Spinal cord (tissue), 9 donors: ENCODE measurements at regions not wholly inside any gene's neighbourhood (a gene's known extent, or its start where the extent isn't known, plus 50 kb on each side); places are given as distances from the start of the nearest gene placed in this dataset.
"Not testable (repeated sequence)": the region's sequence is repeated elsewhere in the genome, so short reads cannot be mapped to it uniquely, and the experiment has no call there.

Experiments used
- DNase-seq, 6 donors: peaks; one replicate each; pipeline versions ENCODE4 v3.0.0 to v3.0.0-alpha.2; 2013 to 2015; ENCODE audit warnings: low spot score in 6 of 6, low read depth in 4 of 6
- H3K27ac ChIP-seq: one replicate; pipeline ENCODE4 v1.5.1; 2013; ENCODE audit warnings: low read depth, low read length, control low read depth
- H3K27me3 ChIP-seq: one replicate; pipeline ENCODE4 v1.6.1; 2013; ENCODE audit warnings: low read length; ENCODE audit not compliant: control insufficient read depth, insufficient read depth
- H3K36me3 ChIP-seq: one replicate; pipeline ENCODE4 v1.6.1; 2013; ENCODE audit warnings: low read length; ENCODE audit not compliant: control insufficient read depth, insufficient read depth
- H3K4me1 ChIP-seq: one replicate; pipeline ENCODE4 v1.6.1; 2013; ENCODE audit warnings: low read length; ENCODE audit not compliant: control insufficient read depth, insufficient read depth
- H3K4me3 ChIP-seq: one replicate; pipeline ENCODE4 v1.5.1; 2013; ENCODE audit warnings: low read depth, low read length, control low read depth
- H3K9me3 ChIP-seq: one replicate; pipeline ENCODE4 v1.6.1; 2013; ENCODE audit warnings: low read length; ENCODE audit not compliant: control insufficient read depth, insufficient read depth
- WGBS: methylation state at CpG from one replicate; pipeline ENCODE4 v1.1.5; 2013; ENCODE audit warnings: missing lambda C conversion rate; ENCODE audit not compliant: insufficient coverage; 5-methylcytosine and 5-hydroxymethylcytosine counted together
- donor health status: healthy.

DNA sequence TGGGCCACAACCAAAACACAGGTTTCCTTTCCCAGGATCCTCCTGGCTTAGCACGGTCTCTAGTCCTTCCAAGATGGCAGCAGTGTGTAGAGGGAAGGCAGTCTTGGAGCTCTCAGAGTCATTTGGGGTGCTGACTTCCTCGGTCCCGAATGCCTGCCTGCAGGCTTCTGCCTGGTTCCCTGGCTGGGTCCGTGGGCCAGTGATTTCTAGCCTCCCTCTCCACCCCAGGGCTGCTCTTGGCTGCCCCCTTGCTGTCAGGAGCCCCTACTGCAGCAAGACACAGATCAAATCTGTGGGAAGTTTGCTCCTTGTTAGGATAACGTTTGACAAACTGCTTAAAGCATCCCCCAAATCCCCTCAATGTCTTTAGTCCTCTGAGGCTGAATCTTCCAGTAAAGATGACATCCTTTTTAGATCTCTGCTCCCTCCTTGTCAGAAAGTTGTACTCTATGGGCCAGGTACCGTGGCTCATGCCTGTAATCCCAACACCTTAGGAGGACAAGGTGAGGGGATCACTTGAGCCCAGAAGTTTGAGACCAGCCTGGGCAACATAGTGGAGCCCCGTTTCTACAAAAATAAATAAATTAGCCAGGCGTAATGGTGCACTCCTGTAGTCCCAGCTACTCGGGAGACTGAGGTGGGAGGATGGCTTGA, 272.5 kb downstream of the RRAGC start:
- Histone ChIP-seq H3K27ac (no peak overlapping the region), H3K4me3 (no peak overlapping the region), H3K27me3 (no peaks in the 10 kb centered on the region), H3K4me1 (peaks cover 4% of the 10 kb centered on the region), H3K36me3 (no peaks in the 10 kb centered on the region), H3K9me3 (no peaks in the 10 kb centered on the region)
- 17% methylated on average over 2 of the region's 9 CpGs for WGBS
- DNase-seq, result no peak

GRCh38 chr1:38585971-38586370, 273.6 kb downstream of the RRAGC start:
- Histone ChIP-seq H3K27me3 (no peaks in the 10 kb centered on the region), H3K27ac (no peak overlapping the region), H3K4me1 (peaks cover 4% of the 10 kb centered on the region), H3K4me3 (no peak overlapping the region), H3K36me3 (no peaks in the 10 kb centered on the region), H3K9me3 (no peaks in the 10 kb centered on the region)
- WGBS, result 100% methylated on average over 1 of the region's 4 CpGs
- DNase-seq, result no peak

DNA sequence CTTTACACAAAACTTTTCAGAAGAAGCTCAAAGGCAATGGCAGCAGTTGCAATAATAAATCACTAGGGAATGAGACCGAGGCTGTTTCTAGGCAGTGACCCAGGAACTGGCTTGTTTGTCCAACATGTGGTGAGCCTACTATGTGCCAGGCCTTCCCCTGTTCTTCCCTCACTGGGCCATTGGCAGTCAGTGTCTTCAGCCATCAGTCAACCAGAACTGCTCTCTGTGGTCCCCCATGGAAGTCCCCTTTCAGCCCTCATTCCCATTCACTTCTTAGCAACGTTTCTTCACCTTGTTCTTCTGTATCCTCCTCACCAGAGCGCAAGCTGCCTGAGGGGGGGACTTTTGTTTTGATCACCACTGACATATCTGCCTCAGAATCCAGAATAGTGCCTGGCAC, 274.1 kb downstream of the RRAGC start:
- WGBS, result 53% methylated on average over 1 of the region's 3 CpGs
- Histone ChIP-seq H3K36me3 (no peaks in the 10 kb centered on the region), H3K27me3 (no peaks in the 10 kb centered on the region), H3K9me3 (no peaks in the 10 kb centered on the region), H3K4me3 (no peak overlapping the region), H3K27ac (no peak overlapping the region), H3K4me1 (peaks cover 4% of the 10 kb centered on the region)
- no peak for DNase-seq

DNA sequence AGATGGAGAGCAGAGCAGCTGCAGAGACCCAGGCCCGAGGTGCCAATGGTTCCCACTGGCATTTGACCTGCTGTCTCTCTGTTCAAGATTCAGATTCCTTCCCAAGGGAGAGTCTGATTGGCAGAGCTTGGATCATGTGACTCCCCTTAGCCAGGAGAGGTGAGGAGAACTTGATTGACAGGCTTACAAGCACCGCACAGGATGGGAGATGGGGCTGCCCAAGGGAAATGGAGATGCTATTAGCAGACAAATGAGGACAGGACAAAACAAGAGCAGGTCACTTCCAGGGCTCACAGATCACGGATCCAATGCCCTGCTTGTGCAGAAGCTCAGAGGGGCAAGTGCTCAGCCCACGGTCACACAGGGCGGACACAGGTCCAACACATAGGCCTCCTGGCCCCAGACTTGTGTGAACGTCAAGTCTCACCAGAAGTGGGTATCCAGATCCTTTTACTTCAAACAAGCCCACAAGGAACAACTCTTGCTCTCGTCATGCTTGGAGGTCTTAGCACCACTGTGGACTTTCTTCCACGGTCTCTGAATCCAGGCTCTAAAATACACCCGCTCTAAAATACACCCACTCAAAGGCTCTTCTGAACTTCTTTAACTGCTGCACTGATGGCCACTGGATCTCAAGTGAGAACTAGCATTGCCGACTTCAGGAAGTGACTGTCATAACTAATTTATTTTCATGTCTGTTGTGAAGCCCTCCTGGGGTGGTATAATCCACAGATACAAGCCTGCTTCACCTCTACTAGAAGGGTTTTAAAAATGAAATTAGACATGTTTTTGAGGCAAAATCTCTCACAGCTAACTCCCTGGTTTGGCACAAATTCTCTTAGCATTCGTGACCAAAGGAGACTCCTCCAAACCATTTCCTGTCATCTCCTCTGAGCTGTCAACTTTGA, 274.9 kb downstream of the RRAGC start:
- no peak overlapping the region for H3K4me3 ChIP-seq
- no peaks in the 10 kb centered on the region for H3K36me3 ChIP-seq
- no peak overlapping the region for H3K27ac ChIP-seq
- no peaks in the 10 kb centered on the region for H3K9me3 ChIP-seq
- DNase-seq, result no peak
- peaks cover 4% of the 10 kb centered on the region for H3K4me1 ChIP-seq
- 70% methylated on average over 8 of the region's 11 CpGs for WGBS
- no peaks in the 10 kb centered on the region for H3K27me3 ChIP-seq

GRCh38 chr1:38583287-38583686, 276.3 kb downstream of the RRAGC start:
- H3K9me3 ChIP-seq, H3K36me3 ChIP-seq, H3K4me3 ChIP-seq, DNase-seq, H3K27ac ChIP-seq, H3K27me3 ChIP-seq, H3K4me1 ChIP-seq: not testable (repeated sequence)
- WGBS, result no CpG with 5 or more reads among the region's 2 CpGs

DNA sequence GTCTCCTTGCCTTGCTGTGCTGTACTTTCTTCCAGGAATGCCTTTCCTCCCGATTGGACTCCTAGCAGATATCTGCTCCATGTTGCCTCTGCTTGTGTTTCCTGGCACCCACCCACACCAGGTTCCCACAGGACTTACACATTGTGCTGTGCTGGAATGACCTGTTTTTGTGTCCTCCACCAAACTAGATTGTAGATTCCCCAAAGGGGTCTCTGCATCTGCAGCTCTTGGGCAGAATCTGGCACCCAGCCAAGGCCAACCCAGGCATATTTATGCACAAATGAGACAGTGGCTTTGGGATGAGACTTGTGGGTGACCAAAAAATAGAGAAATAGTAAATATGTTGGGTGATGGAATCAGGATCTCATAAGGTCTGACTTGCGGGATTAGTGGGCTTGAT, 278.2 kb downstream of the RRAGC start:
- Histone ChIP-seq H3K27me3 (peaks cover 17% of the 10 kb centered on the region), H3K9me3 (no peaks in the 10 kb centered on the region), H3K36me3 (no peaks in the 10 kb centered on the region), H3K4me1 (peaks cover 8% of the 10 kb centered on the region), H3K4me3 (no peak overlapping the region), H3K27ac (no peak overlapping the region)
- no peak for DNase-seq
- WGBS, result 50% methylated on average over 2 of the region's 2 CpGs

DNA sequence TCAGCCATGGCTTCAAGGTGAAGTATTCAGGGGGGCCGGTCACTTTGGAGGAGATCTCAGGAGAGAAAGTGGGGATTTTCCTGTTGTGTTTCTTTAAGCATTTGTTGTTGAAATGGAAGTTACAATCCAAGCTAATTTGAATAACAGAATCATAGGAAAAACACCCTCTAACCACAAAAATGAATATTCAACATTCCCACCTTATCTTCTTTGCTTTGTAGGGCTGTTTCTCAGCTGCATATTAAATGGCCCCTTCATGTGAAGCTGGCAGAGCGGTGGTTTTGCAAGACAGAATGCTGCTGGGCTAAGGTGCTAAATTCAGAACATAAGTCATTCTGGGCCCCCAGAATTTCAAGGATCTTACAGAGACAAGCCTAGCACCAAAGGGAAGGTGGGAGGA, 279.0 kb downstream of the RRAGC start:
- H3K4me3 ChIP-seq, result no peak overlapping the region
- H3K27me3 ChIP-seq, result peaks cover 24% of the 10 kb centered on the region
- peaks cover 8% of the 10 kb centered on the region for H3K4me1 ChIP-seq
- H3K36me3 ChIP-seq, result no peaks in the 10 kb centered on the region
- 94% methylated on average over 2 of the region's 2 CpGs for WGBS
- no peaks in the 10 kb centered on the region for H3K9me3 ChIP-seq
- DNase-seq, result no peak
- H3K27ac ChIP-seq, result no peak overlapping the region

- no peak overlapping the region for H3K4me3 ChIP-seq
- WGBS, result 89% methylated on average over 4 of the region's 5 CpGs
- no peak for DNase-seq
These were observed 280.5 kb downstream of the RRAGC start for GRCh38 chr1:38579056-38579455.

GRCh38 chr1:38578271-38578951, 281.2 kb downstream of the RRAGC start:
- H3K27ac ChIP-seq, result no peak overlapping the region
- peaks cover 8% of the 10 kb centered on the region for H3K4me1 ChIP-seq
- H3K4me3 ChIP-seq, result peak overlapping the region; percentile 1
- peaks cover 33% of the 10 kb centered on the region for H3K27me3 ChIP-seq
- DNase-seq, result peak in 2 of 6 donors; percentile 51 to 58
- no peaks in the 10 kb centered on the region for H3K36me3 ChIP-seq
- no peaks in the 10 kb centered on the region for H3K9me3 ChIP-seq
- under 1% methylated on average over 64 of the region's 66 CpGs for WGBS

More at GRCh38 chr1:38579056-38579455, 280.5 kb downstream of the RRAGC start:
- Histone ChIP-seq H3K36me3 (no peaks in the 10 kb centered on the region), H3K27me3 (peaks cover 33% of the 10 kb centered on the region), H3K9me3 (no peaks in the 10 kb centered on the region), H3K27ac (no peak overlapping the region), H3K4me1 (peaks cover 8% of the 10 kb centered on the region)
